HEK293 (cell line): ENCODE measurements at regions not wholly inside any gene's neighbourhood (a gene's known extent, or its start where the extent isn't known, plus 50 kb on each side); places are given as distances from the start of the nearest gene placed in this dataset.

ENCODE experiments used
- CTCF ChIA-PET: fragments of 350-600 bp; formaldehyde crosslinking; extraction: SDS; loops from one replicate; lab custom pipeline; 2021; ENCODE audit warnings: antibody characterized with exemption; lab: Yijun Ruan, JAX
- POLR2A ChIA-PET: fragments of 300-600 bp; formaldehyde crosslinking; extraction: SDS; loops from one replicate; lab custom pipeline; 2020; ENCODE audit warnings: antibody characterized with exemption, inconsistent platforms; lab: Yijun Ruan, JAX
- H3K27ac ChIP-seq: fragments of 200-500 bp; sonication (Bioruptor generic); 2 replicates; pipeline ENCODE4 v1.5.1; 2014; ENCODE audit warnings: low read depth, low read length, control low read depth, inconsistent platforms; ENCODE audit errors: extremely low read depth
- H3K36me3 ChIP-seq, 2 experiments: fragments of 200-500 bp in 1 of 2; sonication (Bioruptor generic) in 1 of 2; 1 replicate in 1 of 2; 2 replicates in 1 of 2; pipeline ENCODE4 v1.5.1; 2014 to 2017; ENCODE audit warnings: inconsistent platforms in 2 of 2, low read length in 2 of 2; ENCODE audit not compliant: control insufficient read depth in 2 of 2, insufficient read depth in 1 of 2
- H3K4me1 ChIP-seq: fragments of 200-500 bp; sonication (Bioruptor generic); 2 replicates; pipeline ENCODE4 v1.5.1; 2014; ENCODE audit warnings: mild to moderate bottlenecking, low read length, inconsistent platforms; ENCODE audit not compliant: control insufficient read depth, insufficient read depth
- H3K4me3 ChIP-seq: 2 replicates; pipeline ENCODE4 v1.5.1; 2011; ENCODE audit warnings: low read depth, mild to moderate bottlenecking, control low read depth, low read length, moderate library complexity
- H3K9me3 ChIP-seq: fragments of 200-500 bp; sonication (Bioruptor generic); 2 replicates; pipeline ENCODE4 v1.5.1; 2014; ENCODE audit warnings: low read depth, low read length, inconsistent platforms; ENCODE audit not compliant: control insufficient read depth, insufficient read depth
- ELK4 ChIP-seq: IDR thresholded peaks from 2 replicates; pipeline ENCODE4 v1.6.1; 2011; ENCODE audit warnings: mild to moderate bottlenecking, low read depth, low read length, borderline replicate concordance
- PRDM1 ChIP-seq: fragments of 450-650 bp; formaldehyde crosslinking; IDR thresholded peaks from 2 replicates; pipeline ENCODE4; 2016; ENCODE audit warnings: missing biosample characterization, missing genetic modification characterization
- ZBTB10 ChIP-seq: fragments of 450-650 bp; formaldehyde crosslinking; IDR thresholded peaks from 2 replicates; pipeline ENCODE4 v1.5.1; 2016; ENCODE audit warnings: missing biosample characterization, missing genetic modification characterization
- ZBTB20 ChIP-seq: fragments of 450-650 bp; formaldehyde crosslinking; IDR thresholded peaks from 2 replicates; pipeline ENCODE4 v1.5.1; 2016; ENCODE audit warnings: missing biosample characterization, missing genetic modification characterization
- ZNF10 ChIP-seq: fragments of 450-650 bp; formaldehyde crosslinking; IDR thresholded peaks from 2 replicates; pipeline ENCODE4 v1.5.1; 2017; ENCODE audit warnings: missing biosample characterization, missing genetic modification characterization
- ZNF174 ChIP-seq: fragments of 450-650 bp; formaldehyde crosslinking; IDR thresholded peaks from 2 replicates; pipeline ENCODE4 v1.5.0; 2017; ENCODE audit warnings: missing biosample characterization, mild to moderate bottlenecking, missing genetic modification characterization
- ZNF184 ChIP-seq: fragments of 450-650 bp; IDR thresholded peaks from 2 replicates; pipeline ENCODE4 v1.5.1; 2018; ENCODE audit warnings: missing biosample characterization, mild to moderate bottlenecking, missing genetic modification characterization
- ZNF24 ChIP-seq: fragments of 450-650 bp; formaldehyde crosslinking; IDR thresholded peaks from 2 replicates; pipeline ENCODE4 v1.5.1; 2016; ENCODE audit warnings: missing biosample characterization, missing genetic modification characterization
- ZNF311 ChIP-seq: fragments of 450-650 bp; formaldehyde crosslinking; IDR thresholded peaks from 2 replicates; pipeline ENCODE4 v1.5.1; 2017; ENCODE audit warnings: missing biosample characterization, missing genetic modification characterization, borderline replicate concordance
- ZNF391 ChIP-seq: fragments of 450-650 bp; formaldehyde crosslinking; IDR thresholded peaks from 2 replicates; pipeline ENCODE4 v1.5.1; 2016; ENCODE audit warnings: low read depth, missing biosample characterization, missing genetic modification characterization, borderline replicate concordance
- ZNF513 ChIP-seq: fragments of 450-650 bp; IDR thresholded peaks from 2 replicates; pipeline ENCODE4 v1.5.1; 2018; ENCODE audit warnings: missing biosample characterization, missing genetic modification characterization
- ZNF561 ChIP-seq: fragments of 450-650 bp; IDR thresholded peaks from 2 replicates; pipeline ENCODE4 v1.5.1; 2018; ENCODE audit warnings: missing biosample characterization, missing genetic modification characterization, borderline replicate concordance
- ZNF639 ChIP-seq: fragments of 450-650 bp; formaldehyde crosslinking; IDR thresholded peaks from 2 replicates; pipeline ENCODE4 v1.5.1; 2016; ENCODE audit warnings: missing biosample characterization, missing genetic modification characterization
- ZNF658 ChIP-seq: fragments of 450-650 bp; formaldehyde crosslinking; IDR thresholded peaks from 2 replicates; pipeline ENCODE4; 2016; ENCODE audit warnings: missing biosample characterization, missing genetic modification characterization
- ZNF670 ChIP-seq: fragments of 450-650 bp; formaldehyde crosslinking; IDR thresholded peaks from 2 replicates; pipeline ENCODE4 v1.5.1; 2016; ENCODE audit warnings: missing biosample characterization, missing genetic modification characterization, low read depth
- ZNF707 ChIP-seq: fragments of 450-650 bp; formaldehyde crosslinking; IDR thresholded peaks from 2 replicates; pipeline ENCODE4 v1.5.1; 2016; ENCODE audit warnings: missing biosample characterization, missing genetic modification characterization

DNA sequence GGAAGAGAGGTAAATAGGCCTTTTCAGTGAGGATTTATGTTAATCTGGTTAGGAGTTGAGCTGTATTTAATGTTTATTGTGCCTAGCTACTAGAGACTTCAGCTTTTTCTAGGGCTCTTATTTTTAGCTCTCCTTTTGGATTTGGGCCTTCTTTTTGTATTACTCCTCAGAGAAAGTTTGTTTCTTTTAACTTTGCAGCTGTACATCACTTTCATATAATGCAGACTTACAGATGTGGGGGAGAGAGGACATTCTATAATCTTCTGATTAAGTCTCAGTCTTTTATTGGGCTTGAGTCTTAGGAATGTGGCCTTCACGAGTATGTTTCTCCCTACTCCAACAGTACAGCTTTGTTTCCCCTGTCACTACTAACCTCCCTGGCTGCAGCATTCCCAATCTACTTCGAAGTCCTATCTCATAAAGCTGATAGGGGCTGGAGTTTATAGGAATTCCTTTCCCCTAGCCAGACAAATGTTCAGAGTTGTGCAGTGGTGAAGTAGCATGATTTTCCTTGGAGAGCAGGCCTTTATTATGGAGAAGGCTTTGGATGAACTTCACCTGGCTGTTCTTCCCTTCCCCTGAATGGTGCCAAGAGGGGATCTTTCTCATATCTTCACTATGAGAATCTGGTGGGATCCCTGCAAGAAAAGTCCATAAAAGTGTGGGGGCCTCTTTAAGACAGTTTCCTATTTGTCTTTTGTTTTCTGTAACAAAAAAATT, 82.2 kb upstream of the CBLB start:
- TF ChIP-seq ZNF707 = no peak
- CTCF ChIA-PET = no interaction called here

GRCh38 chr3:105953831-105954230, 85.0 kb upstream of the CBLB start:
- Histone ChIP-seq H3K36me3 (no peaks in the 10 kb centered on the region), H3K9me3 (no peaks in the 10 kb centered on the region), H3K4me1 (no peaks in the 10 kb centered on the region), H3K27ac (no peak overlapping the region), H3K4me3 (no peak overlapping the region)
- TF ChIP-seq ZNF311 (tag by site-specific recombination) = no peak
- no peak for TF ChIP-seq ZNF174 (tag by site-specific recombination)
- no peak for TF ChIP-seq ZNF658 (tag by site-specific recombination)
- TF ChIP-seq ZBTB10 (tag by site-specific recombination) = no peak
- no peak for TF ChIP-seq ZNF10 (tag by site-specific recombination)
- TF ChIP-seq ZNF184 (tag by site-specific recombination) = no peak
- TF ChIP-seq ELK4 = no peak
- TF ChIP-seq ZNF391 (tag by site-specific recombination) = no peak
- TF ChIP-seq ZNF639 = no peak
- TF ChIP-seq PRDM1 (tag by site-specific recombination) = no peak
- no peak for TF ChIP-seq ZNF670 (tag by site-specific recombination)
- no peak for TF ChIP-seq ZNF24
- TF ChIP-seq ZNF513 = no peak
- TF ChIP-seq ZNF561 (tag by site-specific recombination) = no peak
- no peak for TF ChIP-seq ZBTB20 (tag by site-specific recombination)
- ChIA-PET CTCF (no interaction called here), POLR2A (no interaction called here)

More for the DNA sequence above, 82.2 kb upstream of the CBLB start:
- Histone ChIP-seq H3K9me3 (no peaks in the 10 kb centered on the region), H3K4me1 (no peaks in the 10 kb centered on the region), H3K36me3 (no peaks in the 10 kb centered on the region), H3K27ac (no peak overlapping the region), H3K4me3 (no peak overlapping the region)
- POLR2A ChIA-PET = interaction anchor here (0.6 kb wide), 1 partner anchor 106 kb away, joined by 4 read pairs; no protein-coding TSS in a partner anchor
